Medulla oblongata (tissue), 1 donor: ENCODE measurements at regions not wholly inside any gene's neighbourhood (a gene's known extent, or its start where the extent isn't known, plus 50 kb on each side); places are given as distances from the start of the nearest gene placed in this dataset.

Experiments
- DNase-seq: peaks from one replicate; pipeline ENCODE4 v3.0.0-alpha.2; 2015; ENCODE audit errors: extremely low spot score

DNA sequence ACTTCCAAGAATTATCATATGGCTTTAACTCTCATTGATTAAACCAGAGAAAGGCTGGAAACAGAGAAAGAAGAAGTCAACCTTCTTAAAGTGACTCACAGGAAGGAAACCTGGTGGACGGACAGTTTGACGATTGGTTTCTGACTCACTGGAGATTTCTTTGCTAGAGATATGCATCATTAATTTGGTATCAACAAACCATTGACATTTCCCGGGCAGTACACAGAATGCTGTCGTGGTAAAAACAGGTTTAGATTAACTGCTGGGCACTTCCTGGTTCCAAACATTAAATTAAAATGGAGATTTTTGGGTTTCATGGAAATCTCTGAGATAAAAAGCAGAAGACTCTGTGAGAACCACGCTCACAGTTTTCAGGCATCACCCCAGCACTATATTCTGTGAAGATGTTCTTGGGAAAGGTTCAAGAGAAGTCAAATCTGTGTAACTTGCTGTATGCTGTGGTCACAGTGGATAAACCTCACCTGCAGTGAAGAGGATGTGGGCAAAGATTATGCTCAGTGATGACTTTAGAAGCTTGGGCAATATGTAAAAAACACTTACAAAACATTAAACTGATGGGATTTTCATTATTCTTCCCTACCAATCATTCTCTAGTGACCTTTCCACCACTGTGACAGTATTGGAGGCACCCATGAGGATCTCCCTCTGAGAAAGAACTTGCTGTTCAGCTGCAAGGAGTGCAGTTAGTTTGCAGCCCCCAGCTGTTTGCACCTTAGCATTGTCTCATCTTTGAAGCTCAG, 61.1 kb upstream of the CD44 start:
- no peak for DNase-seq

GRCh38 chr11:35078470-35078735, 60.6 kb upstream of the CD44 start:
- no peak for DNase-seq

- DNase-seq = no peak
Observed at GRCh38 chr11:35079611-35080010, 59.4 kb upstream of the CD44 start.

- peak; percentile 68 for DNase-seq
Observed at GRCh38 chr11:35082321-35083180, 56.4 kb upstream of the CD44 start.

- DNase-seq = no peak
Observed at GRCh38 chr11:35083181-35083430, 55.9 kb upstream of the CD44 start.

- peak; percentile 82 for DNase-seq
Observed at GRCh38 chr11:35083431-35084238, 55.3 kb upstream of the CD44 start.

DNA sequence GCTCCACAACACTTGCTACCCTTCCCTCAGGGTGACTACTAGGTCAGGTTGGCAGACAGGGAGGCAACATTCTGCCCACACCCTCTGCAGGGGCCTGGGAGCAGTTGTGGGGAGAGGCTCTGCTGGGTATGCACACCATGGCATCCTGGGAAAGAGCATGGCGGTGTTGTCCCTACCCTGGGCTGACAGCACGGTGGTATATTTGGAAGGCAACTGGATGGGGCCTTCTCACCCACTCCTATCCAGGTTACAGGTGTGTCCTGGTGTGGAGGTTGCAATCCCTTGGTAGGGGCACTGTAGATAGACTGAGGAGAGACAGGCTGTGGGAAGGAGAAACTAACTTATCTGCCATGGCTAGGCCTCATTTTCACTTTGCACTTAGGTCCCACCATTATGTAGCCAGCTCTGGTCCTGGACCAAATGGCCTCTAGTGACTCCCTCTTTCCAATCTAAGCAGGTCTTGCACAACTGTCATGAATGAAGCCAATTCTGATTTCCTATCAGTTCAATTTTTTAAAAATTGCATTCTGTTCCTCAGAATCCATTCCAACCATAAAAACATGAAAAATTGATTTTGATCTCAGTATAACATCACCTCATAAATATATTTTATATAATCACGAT, 54.0 kb upstream of the CD44 start:
- DNase-seq = no peak

GRCh38 chr11:35085531-35086165, 53.3 kb upstream of the CD44 start:
- DNase-seq = no peak

DNA sequence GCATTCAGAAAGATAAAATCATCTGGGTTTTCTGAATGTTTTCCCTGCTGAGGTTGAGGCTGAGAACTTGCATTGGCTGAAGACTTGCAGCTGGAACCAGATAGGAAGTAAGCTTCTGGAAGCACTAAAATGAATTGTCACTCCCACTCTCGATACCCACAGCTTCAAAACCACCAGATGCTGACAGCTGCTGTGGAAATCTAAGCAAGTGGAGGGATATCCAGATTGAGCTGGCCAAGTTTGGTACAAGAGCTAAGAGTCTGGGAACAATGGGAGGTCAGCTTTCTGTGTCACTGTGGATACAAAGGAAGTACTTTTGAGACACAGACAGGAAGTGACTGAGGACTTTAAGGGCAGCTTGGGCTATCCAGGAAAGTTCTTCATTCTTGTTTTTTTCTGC, 51.3 kb upstream of the CD44 start:
- peak; percentile 21 for DNase-seq

- no peak for DNase-seq
Observed at GRCh38 chr11:35088226-35088625, 50.7 kb upstream of the CD44 start.

- DNase-seq = no peak
Observed at GRCh38 chr11:35088676-35089075, 50.3 kb upstream of the CD44 start.
